Suppressor macrophage treated with lipopolysaccharide for 4 hours (primary cell): ENCODE measurements at regions not wholly inside any gene's neighbourhood (a gene's known extent, or its start where the extent isn't known, plus 50 kb on each side); places are given as distances from the start of the nearest gene placed in this dataset.
A peak's percentile ranks its signal among the peaks of the same experiment; 100 is the strongest.
"Not testable (repeated sequence)": the region's sequence is repeated elsewhere in the genome, so short reads cannot be mapped to it uniquely, and the experiment has no call there.

Experiments used
- DNase-seq: peaks from one replicate; pipeline ENCODE4 v3.0.0-alpha.2; 2020

- no peak for DNase-seq
Measured at GRCh38 chr15:81813215-81813614, 232.6 kb downstream of the MEX3B start.

GRCh38 chr15:81812456-81812855 is 233.4 kb downstream of the MEX3B start:
- no peak for DNase-seq

DNA sequence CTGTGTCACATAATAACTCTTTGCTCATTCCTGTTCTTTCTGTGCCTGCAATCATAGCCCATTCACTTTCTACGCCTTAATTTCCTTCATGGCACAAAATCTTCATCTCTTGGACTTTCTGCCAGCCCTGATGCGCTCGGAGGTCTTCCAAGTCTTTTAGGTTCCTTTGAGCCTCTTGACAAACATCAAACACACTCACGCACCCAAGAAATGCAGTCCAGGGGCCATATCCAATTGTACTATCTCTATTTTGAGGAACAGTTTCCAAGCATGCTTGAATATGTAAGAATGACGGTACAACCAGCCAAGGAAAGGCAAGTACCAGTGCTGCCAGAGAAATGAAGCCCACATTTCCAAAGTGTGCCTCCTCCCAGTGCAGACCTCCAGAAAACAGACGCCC is 234.1 kb downstream of the MEX3B start:
- no peak for DNase-seq

- DNase-seq, result peak; percentile 3
Measured at GRCh38 chr15:81809543-81809942, 236.3 kb downstream of the MEX3B start.

DNA sequence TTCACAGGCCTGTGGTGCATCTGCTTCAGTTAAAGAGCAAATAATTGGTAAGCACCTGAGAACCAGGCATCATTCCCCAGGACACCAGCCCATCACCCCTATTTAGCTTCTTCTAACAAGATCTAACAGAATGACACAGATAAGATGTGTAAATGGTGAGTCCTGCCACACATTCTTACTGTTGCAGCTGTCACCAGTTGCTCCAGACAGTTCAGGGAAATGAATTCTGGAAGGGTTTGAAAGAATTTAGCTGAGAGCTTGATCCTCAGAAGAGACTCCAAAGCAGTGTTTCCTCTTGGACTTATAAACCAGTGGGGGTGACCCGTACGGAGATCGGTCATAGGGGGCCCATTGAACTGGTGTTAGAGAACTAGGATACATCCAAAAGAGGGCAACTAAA is 238.0 kb downstream of the MEX3B start:
- DNase-seq, result no peak

- DNase-seq, result no peak
Measured at GRCh38 chr15:81807186-81807585, 238.6 kb downstream of the MEX3B start.

DNA sequence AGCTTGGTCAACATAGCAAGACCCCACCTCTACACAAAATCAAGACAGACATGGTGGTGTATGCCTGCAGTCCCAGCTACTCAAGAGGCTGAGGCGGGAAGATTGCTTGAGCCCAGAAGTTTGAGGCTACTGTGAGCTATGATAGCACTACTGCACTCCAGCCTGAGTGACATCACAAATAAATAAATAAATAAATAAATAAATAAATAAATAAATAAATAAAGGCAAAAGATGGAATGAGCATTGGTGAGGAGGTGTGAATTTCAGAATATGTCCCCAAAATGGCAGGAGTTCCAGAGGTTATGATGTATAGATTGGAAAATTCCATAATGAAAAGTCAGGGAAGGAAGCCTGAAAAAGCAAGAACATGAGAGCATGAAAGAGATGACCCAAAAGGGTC is 249.9 kb downstream of the MEX3B start:
- no peak for DNase-seq

- DNase-seq, result no peak
Measured at GRCh38 chr15:81792646-81793045, 253.2 kb downstream of the MEX3B start.

- not testable (repeated sequence) for DNase-seq
Measured at GRCh38 chr15:81791322-81791721, 254.5 kb downstream of the MEX3B start.

GRCh38 chr15:81789403-81789802 is 256.4 kb downstream of the MEX3B start:
- DNase-seq, result no peak

GRCh38 chr15:81786776-81787175 is 259.0 kb downstream of the MEX3B start:
- DNase-seq, result no peak

GRCh38 chr15:81785679-81786078 is 260.1 kb downstream of the MEX3B start:
- no peak for DNase-seq

- DNase-seq, result no peak
Measured at GRCh38 chr15:81785181-81785580, 260.6 kb downstream of the MEX3B start.

GRCh38 chr15:81784751-81785150 is 261.1 kb downstream of the MEX3B start:
- no peak for DNase-seq

DNA sequence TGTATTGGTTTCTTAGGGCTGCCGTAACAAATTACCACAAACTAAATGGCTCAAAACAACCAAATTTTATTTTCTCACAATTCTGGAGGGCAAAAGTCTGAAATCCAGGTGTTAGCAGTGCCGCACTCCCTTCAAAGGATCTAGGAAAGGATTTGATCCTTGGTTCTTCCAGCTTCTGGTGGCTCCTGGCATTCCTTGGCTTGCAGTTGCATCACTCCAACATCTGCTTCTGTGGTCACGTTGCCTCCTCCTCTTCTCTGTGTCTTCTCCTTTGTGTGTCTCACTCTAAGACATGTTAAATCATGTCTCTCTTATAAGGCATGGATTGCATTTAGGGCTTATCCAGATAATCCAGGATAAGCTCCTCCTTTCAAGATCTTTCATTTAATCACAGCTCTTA is 262.2 kb downstream of the MEX3B start:
- no peak for DNase-seq

- DNase-seq, result no peak
Measured at GRCh38 chr15:81783076-81783475, 262.7 kb downstream of the MEX3B start.

- no peak for DNase-seq
Measured at GRCh38 chr15:81781395-81781794, 264.4 kb downstream of the MEX3B start.

DNA sequence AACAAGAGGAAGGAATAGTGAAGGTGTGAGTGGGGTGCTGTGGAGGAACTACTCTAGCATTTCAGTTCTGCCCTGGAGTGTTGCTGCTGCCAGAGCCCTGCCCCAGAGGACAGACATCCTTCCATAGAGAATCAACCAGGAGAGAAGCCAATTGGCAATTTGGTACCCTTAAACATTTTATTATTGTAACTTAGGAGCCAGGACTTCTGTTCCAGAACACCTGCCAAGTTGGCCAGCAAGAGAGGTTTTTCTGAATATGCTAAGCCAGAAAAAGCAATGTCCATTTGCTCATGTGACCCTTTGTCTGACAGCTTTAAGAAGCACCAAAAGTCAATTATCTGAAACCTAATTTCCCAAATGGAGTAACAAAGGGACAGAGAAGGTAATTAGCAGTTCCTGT is 264.9 kb downstream of the MEX3B start:
- DNase-seq, result no peak

- no peak for DNase-seq
Measured at GRCh38 chr15:81779181-81779580, 266.6 kb downstream of the MEX3B start.

- DNase-seq, result no peak
Measured at GRCh38 chr15:81777546-81777945, 268.3 kb downstream of the MEX3B start.

DNA sequence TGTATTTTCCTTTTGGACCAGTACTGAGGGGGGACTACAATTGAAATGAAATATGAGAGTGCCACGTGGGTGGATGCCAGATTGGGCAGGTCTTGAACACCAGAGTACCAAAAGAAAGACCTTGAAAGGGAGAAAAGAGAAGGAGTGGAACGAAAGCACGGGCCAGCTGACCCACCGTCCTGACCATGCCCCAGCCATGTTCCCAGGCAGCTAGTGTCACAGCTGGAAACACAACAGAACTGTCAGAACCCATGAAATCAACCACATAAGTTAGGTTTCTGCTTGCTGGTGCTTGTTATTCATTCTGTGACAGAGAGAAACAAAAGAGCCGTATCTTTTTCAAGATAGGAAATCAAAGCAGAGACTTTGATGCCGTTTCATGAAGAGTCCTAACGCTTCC is 268.8 kb downstream of the MEX3B start:
- DNase-seq, result no peak

DNA sequence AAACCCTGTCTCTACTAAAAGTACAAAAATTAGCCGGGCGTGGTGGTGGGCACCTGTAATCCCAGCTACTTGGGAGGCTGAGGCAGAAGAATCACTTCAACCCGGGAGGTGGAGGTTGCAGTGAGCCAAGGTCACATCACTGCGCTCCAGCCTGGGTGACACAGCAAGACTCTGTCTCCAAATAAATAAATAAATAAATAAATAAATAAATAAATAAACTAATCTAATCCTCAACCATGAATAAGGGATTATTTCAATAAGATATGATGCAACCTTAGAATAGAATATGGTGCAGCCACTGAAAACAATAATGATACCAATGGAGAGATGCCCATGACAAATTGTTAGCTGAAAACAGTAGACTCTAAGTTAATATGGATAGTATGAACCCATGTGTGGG is 270.0 kb downstream of the MEX3B start:
- DNase-seq, result not testable (repeated sequence)

DNA sequence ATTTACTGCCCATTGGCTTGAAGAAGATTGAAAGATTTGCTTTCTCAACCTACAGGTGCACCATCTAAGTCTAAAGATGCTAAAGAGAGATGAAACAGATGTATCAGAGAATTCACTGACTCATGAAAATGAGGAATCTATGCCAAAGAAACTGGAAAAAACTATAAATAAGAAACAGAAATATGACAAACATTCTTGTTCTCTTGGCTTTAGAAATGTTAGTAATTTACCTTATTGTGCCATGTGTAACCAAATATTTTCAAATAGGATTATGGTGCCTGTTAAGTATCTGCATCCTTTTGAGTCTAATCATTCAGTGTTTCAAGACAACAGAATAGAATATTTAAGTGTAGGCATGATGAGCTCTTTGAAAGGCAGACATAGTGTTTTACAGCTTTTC is 271.5 kb downstream of the MEX3B start:
- DNase-seq, result no peak

- no peak for DNase-seq
Measured at GRCh38 chr15:81768773-81769172, 277.0 kb downstream of the MEX3B start.

GRCh38 chr15:81766829-81767475 is 278.9 kb downstream of the MEX3B start:
- no peak for DNase-seq

DNA sequence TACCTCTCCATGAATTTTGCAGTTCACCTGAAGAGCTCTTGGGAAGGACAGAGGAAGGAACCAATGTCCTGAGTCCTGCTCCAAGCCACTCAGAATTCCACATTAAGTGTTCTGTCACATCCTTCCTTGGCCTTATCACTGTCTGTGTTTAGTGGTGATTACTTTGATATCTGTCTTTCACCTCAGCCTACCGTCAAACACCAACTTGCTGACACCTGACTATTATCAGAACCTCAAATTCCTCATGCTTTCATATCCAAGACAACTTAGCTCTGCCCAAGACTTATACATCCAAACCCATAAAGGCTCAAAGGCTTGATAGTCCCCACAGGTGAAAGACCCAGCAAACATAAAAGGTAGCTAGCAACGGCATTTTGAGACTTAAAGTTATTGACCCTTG is 280.0 kb downstream of the MEX3B start:
- DNase-seq, result no peak
